ENCODE measurements at regions not wholly inside any gene's neighbourhood (a gene's known extent, or its start where the extent isn't known, plus 50 kb on each side); places are given as distances from the start of the nearest gene placed in this dataset.
A peak's percentile ranks its signal among the peaks of the same experiment; 100 is the strongest.

DNA sequence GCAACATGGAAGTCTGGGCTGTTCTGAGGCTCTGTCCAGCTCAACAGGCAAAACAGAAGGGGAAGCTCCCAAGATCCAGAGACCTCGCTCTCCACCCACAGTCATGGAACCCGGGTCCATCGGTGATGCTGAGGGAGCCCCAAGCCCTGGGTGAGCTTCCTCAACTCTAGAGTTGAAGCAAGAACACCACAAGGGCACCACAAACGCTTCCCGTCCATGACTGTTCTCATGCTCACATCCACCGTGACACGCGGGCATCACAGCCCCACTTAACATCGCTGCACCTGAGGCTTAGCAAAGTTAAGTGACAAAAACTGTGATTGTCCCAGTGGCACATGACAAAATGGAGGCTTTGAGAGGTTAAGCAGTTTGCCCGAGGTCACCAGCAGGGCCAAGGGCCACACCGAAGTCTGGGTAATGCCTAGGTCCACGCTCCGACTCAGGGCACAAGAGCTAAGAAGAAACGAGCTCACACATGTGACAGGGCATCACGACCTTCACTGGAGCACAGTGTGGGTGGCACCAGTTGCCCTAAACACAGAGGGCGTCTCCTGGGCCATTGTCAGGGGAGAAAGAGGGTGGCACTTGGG, 110.6 kb downstream of the OAT start:
- no peaks in the 10 kb centered on the region for H3K27me3 ChIP-seq
- H3K36me3 ChIP-seq = no peaks in the 10 kb centered on the region
- H3K4me1 ChIP-seq = no peaks in the 10 kb centered on the region
- H3K9me3 ChIP-seq = no peaks in the 10 kb centered on the region
- WGBS (ENCODE audit: insufficient coverage, low coverage, low lambda C conversion rate, missing lambda C conversion rate) = 53% methylated on average over 5 of the region's 16 CpGs
- TF ChIP-seq POLR2A (IDR thresholded peaks at IDR 0.05) (no peak), CTCF (IDR thresholded peaks at IDR 0.05) (no peak)
- intact Hi-C loops (cut with DNase I) = no loop called here
- H3K4me3 ChIP-seq = no peak overlapping the region
- DNase-seq (peak in 1 of 3 donors; percentile 18), ATAC-seq (no peak)
- no peak overlapping the region for H3K27ac ChIP-seq

DNA sequence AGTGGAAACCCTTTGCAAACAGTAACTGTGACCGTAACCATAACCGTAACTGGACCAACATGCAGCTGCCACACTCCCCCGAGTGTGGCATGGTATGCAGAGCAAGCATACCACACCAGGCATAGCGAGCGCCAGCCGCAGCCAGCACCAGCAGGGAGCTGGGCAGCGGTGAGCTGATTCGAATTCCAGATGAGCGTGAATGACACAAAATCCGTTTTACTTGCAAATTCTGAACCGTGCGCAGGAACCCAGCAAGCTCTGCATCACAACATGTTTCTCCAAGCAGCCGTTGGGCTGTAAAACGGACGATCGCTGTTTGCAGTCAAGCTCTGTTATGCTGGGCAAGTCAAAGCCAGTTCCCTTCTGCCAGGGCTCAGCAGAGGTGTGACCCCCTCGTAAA, 111.1 kb downstream of the OAT start:
- Histone ChIP-seq H3K9me3 (no peaks in the 10 kb centered on the region), H3K27ac (peak overlapping the region in 1 of 3 donors; percentile 33), H3K27me3 (no peaks in the 10 kb centered on the region), H3K4me1 (no peaks in the 10 kb centered on the region), H3K4me3 (no peak overlapping the region), H3K36me3 (no peaks in the 10 kb centered on the region)
- DNase-seq (peak in 1 of 3 donors; percentile 18), ATAC-seq (no peak)
- TF ChIP-seq POLR2A (IDR thresholded peaks at IDR 0.05) (no peak), CTCF (IDR thresholded peaks at IDR 0.05) (no peak)
- 37% methylated on average over 2 of the region's 17 CpGs for WGBS (ENCODE audit: insufficient coverage, low coverage, low lambda C conversion rate, missing lambda C conversion rate)
- intact Hi-C loops (cut with DNase I) = no loop called here

- DNase-seq (peak in 1 of 3 donors; percentile 26), ATAC-seq (peak; percentile 50 to 79 (median 64))
- Histone ChIP-seq H3K4me3 (no peak overlapping the region), H3K9me3 (no peaks in the 10 kb centered on the region), H3K4me1 (no peaks in the 10 kb centered on the region), H3K27me3 (no peaks in the 10 kb centered on the region), H3K36me3 (no peaks in the 10 kb centered on the region), H3K27ac (peak overlapping the region in 1 of 3 donors; percentile 33)
- WGBS (ENCODE audit: insufficient coverage, low coverage, low lambda C conversion rate, missing lambda C conversion rate) = 40% methylated on average over 3 of the region's 4 CpGs
- no peak for TF ChIP-seq POLR2A (IDR thresholded peaks at IDR 0.05)
- no peak for TF ChIP-seq CTCF (IDR thresholded peaks at IDR 0.05)
- intact Hi-C loops (cut with DNase I) = no loop called here
Observed at GRCh38 chr10:124306922-124307371, 111.8 kb downstream of the OAT start.

DNA sequence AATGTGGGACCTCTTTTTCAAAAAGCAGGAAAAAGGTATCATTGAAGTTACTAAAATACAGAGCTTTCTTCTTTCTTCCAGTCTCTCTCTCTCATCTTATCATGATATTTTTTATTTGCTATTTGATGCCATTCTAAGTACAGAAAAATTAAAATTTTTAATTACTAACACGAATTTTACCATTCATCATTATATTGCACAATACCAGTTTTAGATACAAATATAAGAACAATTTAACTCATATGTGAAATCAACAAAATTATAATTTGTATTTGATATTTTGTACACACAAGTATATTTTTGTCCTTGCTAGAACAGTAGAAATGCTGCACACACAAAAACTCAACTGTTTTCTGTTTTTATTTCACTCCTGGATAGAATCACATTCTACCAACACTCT, 112.2 kb downstream of the OAT start:
- TF ChIP-seq CTCF (IDR thresholded peaks at IDR 0.05) (no peak), POLR2A (IDR thresholded peaks at IDR 0.05) (no peak)
- DNase-seq = no peak
- H3K9me3 ChIP-seq = no peaks in the 10 kb centered on the region
- no peak overlapping the region for H3K4me3 ChIP-seq
- H3K27me3 ChIP-seq = no peaks in the 10 kb centered on the region
- H3K36me3 ChIP-seq = no peaks in the 10 kb centered on the region
- WGBS (ENCODE audit: insufficient coverage, low coverage, low lambda C conversion rate, missing lambda C conversion rate) = 36% methylated on average over 1 of the region's 1 CpG
- H3K27ac ChIP-seq = no peak overlapping the region
- no peak for ATAC-seq
- intact Hi-C loops (cut with DNase I) = no loop called here
- H3K4me1 ChIP-seq = no peaks in the 10 kb centered on the region
